22Rv1 (cell line): ENCODE measurements at regions not wholly inside any gene's neighbourhood (a gene's known extent, or its start where the extent isn't known, plus 50 kb on each side); places are given as distances from the start of the nearest gene placed in this dataset.

Experiments
- ZFX ChIP-seq: fragments of 450-650 bp; IDR thresholded peaks from 2 replicates; pipeline ENCODE4 v1.6.1; 2017; ENCODE audit warnings: antibody characterized with exemption, borderline replicate concordance
- TF ChIP-seq, protein P1 (sequence below): fragments of 450-650 bp; IDR thresholded peaks from 2 replicates; pipeline ENCODE4 v1.5.1; 2017; ENCODE audit warnings: mild to moderate bottlenecking

DNA sequence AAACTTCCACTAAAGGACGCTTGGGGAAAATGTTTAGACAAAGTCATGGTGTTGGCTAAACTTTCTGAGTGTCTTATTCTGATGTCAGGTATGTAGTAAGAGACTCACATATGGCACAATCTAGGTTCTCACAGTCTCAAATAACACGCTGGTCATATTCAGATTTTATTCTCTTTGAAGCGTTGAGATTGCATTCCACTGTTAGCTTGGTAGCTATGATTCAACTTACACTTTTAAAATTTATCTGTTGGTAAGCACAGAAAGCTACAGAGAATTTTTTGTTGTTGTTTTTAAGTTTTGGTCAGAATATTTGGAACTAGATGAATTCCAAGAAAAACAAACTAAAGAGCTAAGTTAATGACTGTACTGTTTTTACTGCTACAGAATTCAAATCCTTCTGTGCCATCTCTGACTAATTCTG, 126.7 kb downstream of the PRRX1 start:
- TF ChIP-seq, protein P1, sequence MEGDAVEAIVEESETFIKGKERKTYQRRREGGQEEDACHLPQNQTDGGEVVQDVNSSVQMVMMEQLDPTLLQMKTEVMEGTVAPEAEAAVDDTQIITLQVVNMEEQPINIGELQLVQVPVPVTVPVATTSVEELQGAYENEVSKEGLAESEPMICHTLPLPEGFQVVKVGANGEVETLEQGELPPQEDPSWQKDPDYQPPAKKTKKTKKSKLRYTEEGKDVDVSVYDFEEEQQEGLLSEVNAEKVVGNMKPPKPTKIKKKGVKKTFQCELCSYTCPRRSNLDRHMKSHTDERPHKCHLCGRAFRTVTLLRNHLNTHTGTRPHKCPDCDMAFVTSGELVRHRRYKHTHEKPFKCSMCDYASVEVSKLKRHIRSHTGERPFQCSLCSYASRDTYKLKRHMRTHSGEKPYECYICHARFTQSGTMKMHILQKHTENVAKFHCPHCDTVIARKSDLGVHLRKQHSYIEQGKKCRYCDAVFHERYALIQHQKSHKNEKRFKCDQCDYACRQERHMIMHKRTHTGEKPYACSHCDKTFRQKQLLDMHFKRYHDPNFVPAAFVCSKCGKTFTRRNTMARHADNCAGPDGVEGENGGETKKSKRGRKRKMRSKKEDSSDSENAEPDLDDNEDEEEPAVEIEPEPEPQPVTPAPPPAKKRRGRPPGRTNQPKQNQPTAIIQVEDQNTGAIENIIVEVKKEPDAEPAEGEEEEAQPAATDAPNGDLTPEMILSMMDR, result no peak
- TF ChIP-seq ZFX, result no peak
